SK-N-SH (cell line): ENCODE measurements at regions not wholly inside any gene's neighbourhood (a gene's known extent, or its start where the extent isn't known, plus 50 kb on each side); places are given as distances from the start of the nearest gene placed in this dataset.

Experiments
- CTCF ChIP-seq: fragments of 200-600 bp; sonication (generic); IDR thresholded peaks from 2 replicates; pipeline ENCODE4 v1.6.1; 2017; ENCODE audit warnings: antibody characterized with exemption, mild to moderate bottlenecking, moderate library complexity
- EP300 ChIP-seq, 2 experiments: IDR thresholded peaks; 2 replicates each; pipeline versions ENCODE4 v1.4.0 to v1.6.1; 2012; ENCODE audit warnings: borderline replicate concordance in 1 of 2, low read depth in 1 of 2, low read length in 1 of 2
- RFX5 ChIP-seq: IDR thresholded peaks from 2 replicates; pipeline ENCODE4 v1.6.1; 2012; ENCODE audit warnings: mild to moderate bottlenecking, improper control_type of control experiment, low read length
- TF ChIP-seq, protein P1 (sequence below): IDR thresholded peaks from 2 replicates; pipeline ENCODE4 v1.6.1; 2012; ENCODE audit warnings: mild to moderate bottlenecking, low read depth, low read length, moderate library complexity

- TF ChIP-seq, protein P1, sequence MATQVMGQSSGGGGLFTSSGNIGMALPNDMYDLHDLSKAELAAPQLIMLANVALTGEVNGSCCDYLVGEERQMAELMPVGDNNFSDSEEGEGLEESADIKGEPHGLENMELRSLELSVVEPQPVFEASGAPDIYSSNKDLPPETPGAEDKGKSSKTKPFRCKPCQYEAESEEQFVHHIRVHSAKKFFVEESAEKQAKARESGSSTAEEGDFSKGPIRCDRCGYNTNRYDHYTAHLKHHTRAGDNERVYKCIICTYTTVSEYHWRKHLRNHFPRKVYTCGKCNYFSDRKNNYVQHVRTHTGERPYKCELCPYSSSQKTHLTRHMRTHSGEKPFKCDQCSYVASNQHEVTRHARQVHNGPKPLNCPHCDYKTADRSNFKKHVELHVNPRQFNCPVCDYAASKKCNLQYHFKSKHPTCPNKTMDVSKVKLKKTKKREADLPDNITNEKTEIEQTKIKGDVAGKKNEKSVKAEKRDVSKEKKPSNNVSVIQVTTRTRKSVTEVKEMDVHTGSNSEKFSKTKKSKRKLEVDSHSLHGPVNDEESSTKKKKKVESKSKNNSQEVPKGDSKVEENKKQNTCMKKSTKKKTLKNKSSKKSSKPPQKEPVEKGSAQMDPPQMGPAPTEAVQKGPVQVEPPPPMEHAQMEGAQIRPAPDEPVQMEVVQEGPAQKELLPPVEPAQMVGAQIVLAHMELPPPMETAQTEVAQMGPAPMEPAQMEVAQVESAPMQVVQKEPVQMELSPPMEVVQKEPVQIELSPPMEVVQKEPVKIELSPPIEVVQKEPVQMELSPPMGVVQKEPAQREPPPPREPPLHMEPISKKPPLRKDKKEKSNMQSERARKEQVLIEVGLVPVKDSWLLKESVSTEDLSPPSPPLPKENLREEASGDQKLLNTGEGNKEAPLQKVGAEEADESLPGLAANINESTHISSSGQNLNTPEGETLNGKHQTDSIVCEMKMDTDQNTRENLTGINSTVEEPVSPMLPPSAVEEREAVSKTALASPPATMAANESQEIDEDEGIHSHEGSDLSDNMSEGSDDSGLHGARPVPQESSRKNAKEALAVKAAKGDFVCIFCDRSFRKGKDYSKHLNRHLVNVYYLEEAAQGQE = no peak
- no peak for TF ChIP-seq RFX5
- TF ChIP-seq CTCF = no peak
- TF ChIP-seq EP300 (IDR thresholded peaks at IDR 0.05; ENCODE audit: borderline replicate concordance in 1 of 2, low read depth in 1 of 2, low read length in 1 of 2) = no peak
Measured at GRCh38 chr5:90289837-90290236, 119.7 kb downstream of the CETN3 start.
